NOMO-1 treated with dmso at 0.1 percent for 144 hours (cell line): ENCODE measurements at regions not wholly inside any gene's neighbourhood (a gene's known extent, or its start where the extent isn't known, plus 50 kb on each side); places are given as distances from the start of the nearest gene placed in this dataset.

Source experiments
- DNase-seq: peaks from one replicate; lab custom pipeline; 2025; ENCODE audit not compliant: unreplicated experiment; lab: John Stamatoyannopoulos, UW

DNA sequence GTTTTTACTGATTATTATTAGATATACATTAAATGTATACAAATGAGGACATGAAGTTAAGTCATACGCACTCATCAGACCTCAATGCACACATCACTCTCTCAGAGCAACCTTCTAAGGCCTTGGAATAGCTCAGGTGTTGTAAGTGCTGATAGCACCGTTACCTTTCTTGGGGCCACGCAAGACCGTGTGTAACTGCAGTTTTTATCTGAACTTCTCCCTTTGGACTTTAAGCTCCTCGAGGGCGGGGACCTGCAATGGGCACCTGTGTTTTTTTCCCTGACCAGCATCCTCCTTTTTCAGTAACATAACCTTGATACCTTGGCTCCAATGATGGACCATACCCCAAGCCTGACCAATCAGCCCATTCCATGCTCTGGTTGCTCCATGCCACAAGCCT, 136.5 kb upstream of the TMCC3 start:
- DNase-seq = no peak

- no peak for DNase-seq
Observed at GRCh38 chr12:94783862-94784261, 133.5 kb upstream of the TMCC3 start.

DNA sequence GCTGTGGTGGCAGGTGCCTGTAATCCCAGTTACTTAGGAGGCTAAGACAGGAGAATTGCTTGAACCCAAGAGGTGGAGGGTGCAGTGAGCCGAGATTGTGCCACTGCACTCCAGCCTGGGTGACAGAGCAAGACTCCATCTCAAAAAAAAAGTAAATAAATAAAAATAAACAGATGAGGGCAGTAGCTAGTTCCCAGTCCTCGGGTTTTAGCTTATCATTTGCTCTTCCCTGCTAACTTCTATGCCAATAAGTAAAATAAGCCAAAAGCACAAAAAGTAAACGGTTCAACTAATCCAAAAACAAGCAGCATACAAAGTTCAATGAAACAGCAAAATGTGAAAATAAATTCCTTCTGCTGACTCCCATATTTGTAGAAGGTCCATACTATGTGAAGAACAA, 133.0 kb upstream of the TMCC3 start:
- DNase-seq = no peak

DNA sequence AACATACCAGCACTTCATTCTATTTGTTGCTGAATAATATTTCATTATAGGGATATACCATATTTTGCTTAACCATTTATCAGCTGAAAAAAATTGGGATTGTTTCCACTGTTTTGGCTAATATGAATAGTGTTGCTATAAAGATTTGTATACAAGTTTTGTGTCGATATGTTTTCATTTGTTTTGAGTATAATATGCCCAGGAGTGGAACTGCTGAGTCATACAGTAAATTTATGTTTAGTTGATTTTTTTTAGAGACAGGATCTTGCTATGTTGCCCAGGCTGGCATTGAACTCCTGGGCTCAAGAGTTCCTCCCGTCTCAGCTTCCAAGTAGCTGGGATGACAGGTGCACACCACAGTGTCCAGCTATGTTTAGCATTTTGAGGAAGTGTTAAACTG, 131.5 kb upstream of the TMCC3 start:
- no peak for DNase-seq

- no peak for DNase-seq
Observed at GRCh38 chr12:94779485-94779884, 129.1 kb upstream of the TMCC3 start.

DNA sequence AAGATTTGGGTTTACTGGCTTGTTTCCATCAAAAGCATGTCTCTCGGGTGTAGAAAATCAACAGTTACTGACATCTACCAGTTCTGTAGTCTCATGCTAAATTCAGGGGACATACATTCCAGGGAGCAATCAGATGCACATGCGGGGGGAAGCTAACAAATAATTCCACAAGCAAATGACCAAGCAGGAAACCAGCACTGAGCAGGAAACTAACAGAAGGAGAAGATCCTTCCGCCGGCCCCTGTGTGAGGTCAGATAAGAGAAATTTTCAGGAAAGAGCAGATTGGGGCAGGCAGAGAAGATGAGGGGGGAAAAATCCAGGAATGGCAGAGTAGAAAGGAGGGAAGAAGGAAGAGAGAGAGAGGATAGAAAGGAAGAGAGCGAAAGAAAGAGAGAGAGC, 127.6 kb upstream of the TMCC3 start:
- DNase-seq = no peak

DNA sequence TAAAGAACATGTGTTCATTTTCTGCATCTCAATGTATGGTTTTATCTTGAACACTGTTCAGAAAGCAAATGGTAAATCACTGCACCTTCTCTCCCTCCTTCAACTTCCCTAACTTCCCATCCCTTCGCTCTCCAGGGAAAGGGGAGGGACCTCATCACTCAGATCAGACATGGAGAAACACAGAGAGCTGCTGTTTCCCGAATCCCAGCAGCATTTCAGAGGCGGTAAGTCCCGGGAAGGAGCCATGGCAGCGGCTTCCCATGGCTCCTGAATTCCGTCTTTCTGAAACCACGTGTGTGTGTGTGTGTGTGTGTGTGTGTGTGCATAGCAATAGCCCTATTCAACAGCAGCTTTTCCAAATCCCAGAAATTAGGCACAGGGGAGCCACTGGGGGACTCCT, 125.4 kb upstream of the TMCC3 start:
- no peak for DNase-seq

DNA sequence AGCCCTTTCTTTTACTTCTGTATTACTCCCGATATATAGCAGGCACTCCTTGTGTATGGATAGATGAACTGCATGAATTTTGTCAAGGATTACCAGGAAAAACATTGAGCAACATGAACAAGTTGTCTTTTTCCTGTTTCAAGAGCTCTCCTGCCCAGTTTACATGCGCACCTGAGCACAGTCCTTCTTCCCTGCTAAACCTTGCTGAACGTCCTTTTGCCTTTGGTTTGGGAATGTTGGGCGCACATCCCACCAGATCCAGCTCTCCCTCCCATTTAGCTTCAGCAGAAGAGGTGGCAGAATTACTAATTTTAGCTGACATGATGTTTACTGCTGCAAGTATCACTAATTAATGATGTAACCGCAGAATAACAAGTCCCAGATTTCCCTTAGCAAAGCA, 121.4 kb upstream of the TMCC3 start:
- no peak for DNase-seq

- DNase-seq = no peak
Observed at GRCh38 chr12:94771199-94771598, 120.8 kb upstream of the TMCC3 start.

GRCh38 chr12:94770791-94771190, 120.4 kb upstream of the TMCC3 start:
- DNase-seq = no peak

GRCh38 chr12:94769776-94770759, 119.7 kb upstream of the TMCC3 start:
- no peak for DNase-seq

- DNase-seq = no peak
Observed at GRCh38 chr12:94769047-94769420, 118.7 kb upstream of the TMCC3 start.

DNA sequence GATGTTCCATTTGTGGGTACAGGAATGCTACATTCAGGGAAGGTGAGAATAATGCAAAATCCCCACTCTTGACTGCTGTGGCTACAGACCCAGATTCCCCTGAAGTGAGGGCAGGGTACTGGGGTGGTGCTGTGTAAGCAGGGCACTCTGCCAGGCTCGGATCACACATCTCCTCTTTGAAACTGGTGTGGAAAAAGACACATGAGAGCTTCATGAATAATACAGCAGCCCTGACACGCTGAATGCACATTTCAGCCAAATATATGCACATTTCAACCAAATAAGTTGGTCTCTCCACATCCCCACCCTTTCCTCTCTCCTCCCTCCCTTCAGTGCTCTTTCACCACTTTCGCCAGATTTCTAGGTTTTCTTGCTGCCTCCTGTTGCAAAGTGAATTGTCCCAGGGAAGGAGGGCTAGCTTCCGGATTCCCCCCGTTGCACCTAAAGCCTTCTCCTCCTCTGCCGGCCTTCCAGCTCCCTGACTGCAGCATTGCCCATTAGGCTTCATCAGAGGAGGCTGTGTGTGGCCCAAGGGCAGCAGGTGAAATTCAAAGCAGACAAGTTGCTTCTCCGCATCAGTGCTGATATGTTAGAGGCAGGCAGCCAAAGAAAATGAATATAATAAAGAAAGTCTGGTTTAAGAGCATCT, 118.2 kb upstream of the TMCC3 start:
- no peak for DNase-seq

DNA sequence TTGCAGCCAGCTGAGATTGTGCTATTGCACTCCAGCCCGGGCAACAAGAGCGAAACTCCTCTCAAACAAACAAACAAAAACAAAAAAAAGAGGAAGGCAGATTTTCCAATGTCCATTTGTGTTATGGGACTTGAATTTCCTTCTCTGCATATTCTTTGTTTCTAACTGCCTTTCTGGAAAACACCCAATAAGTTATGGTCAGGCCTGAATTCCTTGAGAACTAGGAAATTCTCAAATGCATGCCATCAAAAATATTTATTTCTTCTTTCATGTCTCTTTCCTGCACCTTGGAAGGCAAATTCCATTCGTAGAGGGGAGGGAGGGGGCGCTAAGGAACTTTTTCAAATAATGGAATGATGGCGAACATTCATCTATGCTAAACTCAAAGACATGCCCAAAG, 117.6 kb upstream of the TMCC3 start:
- no peak for DNase-seq

DNA sequence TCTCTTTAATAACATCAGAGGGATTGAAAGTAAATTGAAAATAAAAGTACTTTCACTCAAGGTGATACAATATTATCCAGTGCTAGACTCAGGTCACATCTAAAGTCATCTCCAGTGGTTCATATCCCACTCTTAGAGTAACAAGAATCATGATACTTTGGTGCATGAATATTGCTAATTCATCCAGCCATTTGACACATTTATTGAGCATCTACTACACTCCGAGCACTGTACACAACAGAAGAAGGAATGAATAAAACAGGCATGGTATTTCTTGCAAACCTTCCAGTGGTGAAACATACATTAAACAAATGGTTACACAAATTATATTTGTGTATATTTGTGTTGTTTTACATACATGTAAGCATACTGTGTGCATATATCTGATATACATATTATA, 116.0 kb upstream of the TMCC3 start:
- no peak for DNase-seq

- no peak for DNase-seq
Observed at GRCh38 chr12:94763462-94763861, 113.1 kb upstream of the TMCC3 start.

DNA sequence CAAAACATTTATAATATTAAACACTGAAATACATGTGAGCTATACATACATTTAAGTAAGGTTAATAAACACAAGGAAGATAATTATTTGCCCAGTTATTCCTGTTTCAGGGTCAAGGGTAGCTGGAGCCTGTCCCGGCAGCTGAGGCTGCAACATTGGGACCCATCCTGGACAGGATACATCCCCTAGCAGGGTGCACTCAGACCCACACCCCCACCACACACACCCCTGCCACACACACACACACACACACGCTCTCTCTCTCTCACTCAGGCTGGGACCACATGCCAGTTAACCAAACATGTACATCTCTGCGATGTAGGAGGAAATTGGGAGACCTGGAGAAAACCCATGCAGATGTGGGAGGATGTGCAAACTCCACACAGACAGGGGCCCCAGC, 112.6 kb upstream of the TMCC3 start:
- DNase-seq = no peak

DNA sequence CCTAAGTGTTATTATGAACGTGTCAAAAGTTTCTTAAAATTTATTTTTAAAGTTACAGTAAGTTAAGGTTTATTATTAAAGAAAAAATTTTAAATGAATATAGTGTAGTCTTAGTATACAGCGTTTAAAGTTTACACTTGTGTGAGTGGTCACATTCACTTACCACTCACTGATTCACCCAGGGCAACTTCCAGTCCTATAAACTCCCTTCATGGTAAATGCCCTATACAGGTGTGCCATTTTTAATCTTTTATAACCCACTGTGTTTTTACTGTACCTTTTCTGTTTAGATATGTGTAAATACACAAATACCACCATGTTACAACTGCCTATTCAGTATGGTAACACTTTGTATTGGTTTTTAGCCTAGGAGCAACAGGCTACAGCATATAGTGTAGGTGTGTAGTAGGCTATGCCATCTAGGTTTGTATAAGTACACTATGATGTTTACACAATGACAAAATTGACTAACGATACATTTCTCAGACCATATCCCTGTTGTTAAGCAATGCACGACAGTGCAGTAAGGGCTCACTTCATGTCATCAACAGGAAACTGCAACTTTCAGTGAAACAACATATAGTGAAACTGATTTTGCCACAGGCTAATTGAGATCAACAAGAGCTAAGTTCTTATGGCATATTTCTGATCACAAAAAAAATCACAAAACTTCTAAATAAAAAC, 112.0 kb upstream of the TMCC3 start:
- DNase-seq = no peak

DNA sequence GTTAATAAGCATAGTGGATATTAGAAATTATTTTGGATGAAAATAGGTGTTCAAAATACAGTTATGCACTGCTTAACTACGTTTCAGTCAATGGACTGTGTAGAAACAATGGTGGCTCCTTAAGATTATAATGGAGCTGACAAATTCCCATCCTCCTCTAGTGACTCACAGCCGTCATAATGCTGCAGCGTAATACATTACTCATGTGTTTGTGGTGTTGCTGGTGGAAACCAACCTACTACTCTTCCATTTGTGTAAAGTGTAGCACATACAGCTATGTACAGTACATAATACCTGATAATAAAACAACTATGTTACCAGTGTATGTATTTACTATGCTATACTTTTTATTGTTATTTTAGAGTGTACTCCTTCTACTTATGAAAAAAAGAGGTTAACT, 111.2 kb upstream of the TMCC3 start:
- no peak for DNase-seq

- no peak for DNase-seq
Observed at GRCh38 chr12:94760786-94761185, 110.4 kb upstream of the TMCC3 start.

DNA sequence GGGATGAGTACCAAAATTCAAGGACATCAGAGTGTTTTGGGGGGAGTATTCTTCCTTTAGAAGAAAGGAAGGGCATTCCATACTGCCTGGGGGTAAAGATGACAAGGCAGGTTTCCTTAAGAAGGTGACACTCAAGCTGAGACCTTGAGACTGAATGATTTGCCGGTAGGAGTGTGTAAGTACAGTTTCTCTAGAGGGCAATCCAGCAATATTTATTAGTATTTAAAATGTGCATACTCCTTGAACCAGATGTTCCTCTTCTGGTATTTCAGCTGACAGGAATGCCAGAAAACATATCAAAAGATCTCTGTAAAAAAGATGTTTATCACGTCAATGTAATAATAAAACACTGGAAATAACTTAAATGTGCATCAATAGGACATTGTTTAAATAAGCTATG, 106.4 kb upstream of the TMCC3 start:
- no peak for DNase-seq

- no peak for DNase-seq
Observed at GRCh38 chr12:94755598-94755997, 105.2 kb upstream of the TMCC3 start.
